ENCODE measurements at regions not wholly inside any gene's neighbourhood (a gene's known extent, or its start where the extent isn't known, plus 50 kb on each side); places are given as distances from the start of the nearest gene placed in this dataset.

DNA sequence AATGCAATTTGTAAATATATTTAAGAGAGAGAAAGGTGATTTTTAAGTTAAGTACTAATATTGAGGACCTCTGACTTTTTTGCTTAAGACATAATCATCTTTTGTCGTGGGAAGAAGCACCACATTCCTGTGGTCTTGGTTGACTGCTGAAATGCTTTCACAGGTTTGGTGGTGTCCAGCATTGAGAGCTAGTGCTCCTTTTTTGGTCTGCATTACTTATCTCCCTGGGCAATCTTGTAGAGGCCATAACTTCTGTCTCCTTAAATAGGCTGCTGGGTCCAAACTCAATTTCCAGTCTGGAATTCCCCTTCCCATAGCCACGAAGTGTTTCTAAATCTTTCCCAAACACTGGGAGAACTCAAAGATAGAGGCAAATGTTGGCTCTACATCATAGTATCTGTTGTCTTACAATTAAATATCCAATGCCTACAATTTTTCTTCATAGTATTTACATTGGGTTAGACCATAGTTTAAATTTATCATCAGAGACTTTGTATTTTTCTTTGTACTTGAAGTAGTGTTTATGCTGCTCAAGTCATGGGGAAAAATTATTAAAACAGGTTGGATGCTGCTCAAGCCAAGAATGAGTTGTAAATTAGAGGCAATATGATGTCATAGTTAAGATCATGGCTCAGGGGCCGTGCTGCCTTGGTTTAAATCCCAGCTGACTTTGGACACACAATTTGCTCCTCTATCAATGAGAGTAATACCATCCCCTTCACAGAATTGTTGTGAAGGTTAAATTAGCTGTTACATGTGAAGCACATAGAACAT, 105.6 kb downstream of the POSTN start:
- no peaks in the 10 kb centered on the region for H3K9me3 ChIP-seq (ENCODE audit: control insufficient read depth, insufficient read depth, low read length)
- no peaks in the 10 kb centered on the region for H3K4me1 ChIP-seq (ENCODE audit: control insufficient read depth, low read length)
- H3K36me3 ChIP-seq (ENCODE audit: control insufficient read depth, low read length) = no peaks in the 10 kb centered on the region
- H3K79me2 ChIP-seq (ENCODE audit: control insufficient read depth, low read length) = no peaks in the 10 kb centered on the region
- TF ChIP-seq EZH2phosphoT487 (IDR thresholded peaks at IDR 0.05; ENCODE audit: borderline replicate concordance, low read length) = no peak
- TF ChIP-seq, protein P1, sequence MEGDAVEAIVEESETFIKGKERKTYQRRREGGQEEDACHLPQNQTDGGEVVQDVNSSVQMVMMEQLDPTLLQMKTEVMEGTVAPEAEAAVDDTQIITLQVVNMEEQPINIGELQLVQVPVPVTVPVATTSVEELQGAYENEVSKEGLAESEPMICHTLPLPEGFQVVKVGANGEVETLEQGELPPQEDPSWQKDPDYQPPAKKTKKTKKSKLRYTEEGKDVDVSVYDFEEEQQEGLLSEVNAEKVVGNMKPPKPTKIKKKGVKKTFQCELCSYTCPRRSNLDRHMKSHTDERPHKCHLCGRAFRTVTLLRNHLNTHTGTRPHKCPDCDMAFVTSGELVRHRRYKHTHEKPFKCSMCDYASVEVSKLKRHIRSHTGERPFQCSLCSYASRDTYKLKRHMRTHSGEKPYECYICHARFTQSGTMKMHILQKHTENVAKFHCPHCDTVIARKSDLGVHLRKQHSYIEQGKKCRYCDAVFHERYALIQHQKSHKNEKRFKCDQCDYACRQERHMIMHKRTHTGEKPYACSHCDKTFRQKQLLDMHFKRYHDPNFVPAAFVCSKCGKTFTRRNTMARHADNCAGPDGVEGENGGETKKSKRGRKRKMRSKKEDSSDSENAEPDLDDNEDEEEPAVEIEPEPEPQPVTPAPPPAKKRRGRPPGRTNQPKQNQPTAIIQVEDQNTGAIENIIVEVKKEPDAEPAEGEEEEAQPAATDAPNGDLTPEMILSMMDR (IDR thresholded peaks at IDR 0.05; ENCODE audit: low read depth, low read length, poor library complexity, severe bottlenecking) = no peak
- H3K4me2 ChIP-seq (ENCODE audit: low read length) = no peak overlapping the region
- H4K20me1 ChIP-seq (ENCODE audit: control insufficient read depth, insufficient read depth, low read depth, low read length) = no peaks in the 10 kb centered on the region
- H3K4me3 ChIP-seq (ENCODE audit: low read length) = no peak overlapping the region
- no peaks in the 10 kb centered on the region for H3F3A ChIP-seq (ENCODE audit: control insufficient read depth, insufficient read depth)
- H3K9me2 ChIP-seq (replicated peaks; ENCODE audit: control insufficient read depth, low read length) = no peaks in the 10 kb centered on the region
- no peak overlapping the region for H3K27ac ChIP-seq (ENCODE audit: low read depth, low read length)
- H3K27me3 ChIP-seq (ENCODE audit: control insufficient read depth, low read length) = no peaks in the 10 kb centered on the region

DNA sequence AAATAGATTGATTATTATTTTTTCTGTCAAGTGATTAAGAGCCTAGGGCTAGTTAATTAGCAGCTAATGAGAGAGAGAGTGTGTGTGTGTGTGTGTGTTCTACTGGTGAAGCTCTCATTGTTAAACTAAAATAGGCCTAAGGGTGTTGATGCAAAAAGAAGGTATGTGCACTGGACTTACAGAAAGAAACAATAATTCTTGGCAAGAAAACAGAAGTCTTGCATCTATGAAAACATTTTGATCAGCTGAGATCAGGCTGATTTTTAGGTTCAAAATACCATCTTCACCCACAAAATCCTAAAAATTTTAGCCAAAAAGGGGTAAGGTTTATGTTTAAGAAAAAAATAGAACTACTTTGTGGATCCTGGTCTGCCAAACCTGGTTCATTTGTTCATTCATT, 106.5 kb downstream of the POSTN start:
- H3K9me2 ChIP-seq (replicated peaks; ENCODE audit: control insufficient read depth, low read length) = no peaks in the 10 kb centered on the region
- H3K4me2 ChIP-seq (ENCODE audit: low read length) = no peak overlapping the region
- no peak overlapping the region for H3K4me3 ChIP-seq (ENCODE audit: low read length)
- TF ChIP-seq EZH2phosphoT487 (IDR thresholded peaks at IDR 0.05; ENCODE audit: borderline replicate concordance, low read length) = no peak
- TF ChIP-seq, protein P1 (IDR thresholded peaks at IDR 0.05; ENCODE audit: low read depth, low read length, poor library complexity, severe bottlenecking) = no peak
- no peaks in the 10 kb centered on the region for H3K4me1 ChIP-seq (ENCODE audit: control insufficient read depth, low read length)
- no peaks in the 10 kb centered on the region for H4K20me1 ChIP-seq (ENCODE audit: control insufficient read depth, insufficient read depth, low read depth, low read length)
- no peaks in the 10 kb centered on the region for H3K27me3 ChIP-seq (ENCODE audit: control insufficient read depth, low read length)
- no peaks in the 10 kb centered on the region for H3K9me3 ChIP-seq (ENCODE audit: control insufficient read depth, insufficient read depth, low read length)
- no peaks in the 10 kb centered on the region for H3K79me2 ChIP-seq (ENCODE audit: control insufficient read depth, low read length)
- no peaks in the 10 kb centered on the region for H3K36me3 ChIP-seq (ENCODE audit: control insufficient read depth, low read length)
- H3K27ac ChIP-seq (ENCODE audit: low read depth, low read length) = no peak overlapping the region
- H3F3A ChIP-seq (ENCODE audit: control insufficient read depth, insufficient read depth) = no peaks in the 10 kb centered on the region

DNA sequence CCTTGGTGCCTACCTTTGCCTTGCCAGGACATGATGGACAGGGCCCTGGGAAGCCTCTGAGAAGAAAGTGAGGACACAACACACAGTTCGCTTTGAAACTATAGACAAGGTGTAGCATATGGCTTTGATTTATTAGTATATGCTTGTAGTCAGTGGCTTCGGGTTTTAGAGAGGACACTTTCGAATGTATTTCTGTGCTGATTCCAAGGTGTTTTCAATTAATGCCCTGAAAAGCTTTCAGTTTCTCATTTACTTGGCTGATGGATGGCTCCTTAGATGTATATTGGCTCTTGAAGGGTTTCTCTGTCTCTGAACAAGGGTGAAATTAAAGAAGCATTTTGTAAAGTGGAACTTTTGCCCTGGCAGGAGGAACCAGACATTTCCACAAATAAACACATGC, 106.9 kb downstream of the POSTN start:
- Histone ChIP-seq H4K20me1 (ENCODE audit: control insufficient read depth, insufficient read depth, low read depth, low read length) (no peaks in the 10 kb centered on the region), H3F3A (ENCODE audit: control insufficient read depth, insufficient read depth) (no peaks in the 10 kb centered on the region), H3K4me1 (ENCODE audit: control insufficient read depth, low read length) (no peaks in the 10 kb centered on the region), H3K36me3 (ENCODE audit: control insufficient read depth, low read length) (no peaks in the 10 kb centered on the region), H3K79me2 (ENCODE audit: control insufficient read depth, low read length) (no peaks in the 10 kb centered on the region), H3K4me2 (ENCODE audit: low read length) (no peak overlapping the region), H3K9me2 (replicated peaks; ENCODE audit: control insufficient read depth, low read length) (no peaks in the 10 kb centered on the region), H3K27ac (ENCODE audit: low read depth, low read length) (no peak overlapping the region), H3K27me3 (ENCODE audit: control insufficient read depth, low read length) (no peaks in the 10 kb centered on the region), H3K4me3 (ENCODE audit: low read length) (no peak overlapping the region), H3K9me3 (ENCODE audit: control insufficient read depth, insufficient read depth, low read length) (no peaks in the 10 kb centered on the region)
- TF ChIP-seq, protein P1 (IDR thresholded peaks at IDR 0.05; ENCODE audit: low read depth, low read length, poor library complexity, severe bottlenecking) = no peak
- TF ChIP-seq EZH2phosphoT487 (IDR thresholded peaks at IDR 0.05; ENCODE audit: borderline replicate concordance, low read length) = no peak

Measured in DOHH2 (cell line).